HCT116 (cell line): ENCODE measurements at regions not wholly inside any gene's neighbourhood (a gene's known extent, or its start where the extent isn't known, plus 50 kb on each side); places are given as distances from the start of the nearest gene placed in this dataset.

Source experiments
- ATAC-seq: fragments of 200-7000 bp; cut with Tn5 transposase; 2 replicates; pipeline ENCODE4 v1.9.1; 2020; ENCODE audit warnings: mild to moderate bottlenecking, moderate library complexity
- BruUV-seq: library from RNA; stranded (reverse); fragments of 400-500 nt; replicated peaks from 2 replicates; lab custom pipeline; 2021; lab: Mats Ljungman, UMichigan
- CTCF ChIA-PET: fragments of 300-600 bp; sonication (Branson Sonifier 250); formaldehyde crosslinking; loops from one replicate; lab custom pipeline; 2021; ENCODE audit warnings: antibody characterized with exemption; lab: Charles Lee
- POLR2A ChIA-PET: fragments of 300-600, 350-600 bp; sonication (Branson Sonifier 250); formaldehyde crosslinking; loops from one replicate; lab custom pipeline; 2021; ENCODE audit warnings: antibody characterized with exemption; lab: Charles Lee
- RAD21 ChIA-PET, 2 experiments: fragments of 300-600 bp; sonication (Branson Sonifier 250); formaldehyde crosslinking; loops; one replicate each; lab custom pipeline; 2023; ENCODE audit warnings: low total read pairs in 2 of 2; ENCODE audit not compliant: uncharacterized antibody in 2 of 2, unreplicated experiment in 2 of 2, low non-redundant PET in 1 of 2; lab: Charles Lee
- DNase-seq: peaks from one replicate; pipeline ENCODE4 v3.0.0-alpha.2; 2010; ENCODE audit warnings: low read depth, low spot score
- H2AFZ ChIP-seq: fragments of 200-600 bp; shearing (Covaris generic), sonication (generic); 2 replicates; pipeline ENCODE4 v1.6.1; 2017; ENCODE audit warnings: low read depth, mixed run types, mixed read lengths, antibody characterized with exemption, low read length; ENCODE audit not compliant: poor library complexity, severe bottlenecking
- H3K27ac ChIP-seq: 2 replicates; pipeline ENCODE4 v1.5.1; 2012; ENCODE audit warnings: low read depth, low read length
- H3K27me3 ChIP-seq: fragments of 200-600 bp; sonication (generic); 2 replicates; pipeline ENCODE4 v1.6.1; 2016; ENCODE audit warnings: mixed run types, low read length, mixed read lengths; ENCODE audit not compliant: insufficient read depth
- H3K36me3 ChIP-seq, 2 experiments: fragments of 200-500 bp in 1 of 2; fragments of 200-600 bp in 1 of 2; sonication (Bioruptor generic) in 1 of 2; sonication (generic) in 1 of 2; 2 replicates each; pipeline versions ENCODE4 v1.5.1 to v1.6.1; 2014 to 2016; ENCODE audit warnings: low read length in 2 of 2, inconsistent platforms in 1 of 2, mixed read lengths in 1 of 2, mixed run types in 1 of 2; ENCODE audit not compliant: insufficient read depth in 2 of 2, control insufficient read depth in 1 of 2
- H3K4me1 ChIP-seq, 2 experiments: fragments of 200-600 bp in 1 of 2; sonication (generic) in 1 of 2; 2 replicates each; pipeline versions ENCODE4 v1.5.1 to v1.6.1; 2012 to 2017; ENCODE audit warnings: low read length in 2 of 2, inconsistent platforms in 1 of 2, mild to moderate bottlenecking in 1 of 2, mixed read lengths in 1 of 2, mixed run types in 1 of 2, moderate library complexity in 1 of 2; ENCODE audit not compliant: insufficient read depth in 2 of 2, control insufficient read depth in 1 of 2
- H3K4me2 ChIP-seq: fragments of 200-600 bp; sonication (generic); 2 replicates; pipeline ENCODE4 v1.6.1; 2017; ENCODE audit warnings: mixed run types, low read length, mixed read lengths
- H3K4me3 ChIP-seq, 2 experiments: fragments of 200-600 bp in 1 of 2; sonication (generic) in 1 of 2; replicated peaks in 1 of 2; 2 replicates each; pipeline ENCODE4 v1.5.1; 2011 to 2016; ENCODE audit warnings: low read length in 2 of 2, control low read depth in 1 of 2, low read depth in 1 of 2, mild to moderate bottlenecking in 1 of 2, mixed read lengths in 1 of 2, mixed run types in 1 of 2
- H3K79me2 ChIP-seq: fragments of 200-600 bp; sonication (generic); 2 replicates; pipeline ENCODE4 v1.6.1; 2017; ENCODE audit warnings: mild to moderate bottlenecking, mixed run types, low read length, moderate library complexity, mixed read lengths; ENCODE audit not compliant: insufficient read depth
- H3K9ac ChIP-seq: fragments of 200-600 bp; sonication (generic); 2 replicates; pipeline ENCODE4 v1.6.1; 2016; ENCODE audit warnings: low read length, mixed read lengths
- H3K9me2 ChIP-seq: fragments of 200-600 bp; sonication (generic), shearing (Covaris generic); 2 replicates; pipeline ENCODE4 v1.6.1; 2017; ENCODE audit warnings: mixed run types, mild to moderate bottlenecking, moderate library complexity; ENCODE audit not compliant: insufficient read depth
- H3K9me3 ChIP-seq, 2 experiments: fragments of 200-500 bp in 1 of 2; fragments of 200-600 bp in 1 of 2; sonication (Bioruptor generic) in 1 of 2; sonication (generic) in 1 of 2; 2 replicates each; pipeline ENCODE4 v1.6.1; 2014 to 2017; ENCODE audit warnings: low read length in 2 of 2, mixed read lengths in 2 of 2, inconsistent platforms in 1 of 2, low read depth in 1 of 2, mild to moderate bottlenecking in 1 of 2, mixed run types in 1 of 2, moderate library complexity in 1 of 2; ENCODE audit not compliant: control insufficient read depth in 1 of 2, insufficient read depth in 1 of 2
- H4K20me1 ChIP-seq: fragments of 200-600 bp; sonication (generic), shearing (Covaris generic); 2 replicates; pipeline ENCODE4 v1.6.1; 2017; ENCODE audit warnings: mixed run types, mild to moderate bottlenecking, moderate library complexity; ENCODE audit not compliant: insufficient read depth
- CEBPB ChIP-seq: IDR thresholded peaks from 2 replicates; pipeline ENCODE4 v1.6.1; 2012; ENCODE audit warnings: low read depth
- ELF1 ChIP-seq: IDR thresholded peaks from 2 replicates; pipeline ENCODE4 v1.6.1; 2012; ENCODE audit warnings: low read depth, borderline replicate concordance
- EZH2 ChIP-seq: fragments of 200-600 bp; sonication (generic); IDR thresholded peaks from 2 replicates; pipeline ENCODE4 v1.6.1; 2017; ENCODE audit warnings: antibody characterized with exemption, mixed run types
- FOSL1 ChIP-seq: IDR thresholded peaks from 2 replicates; pipeline ENCODE4 v1.6.1; 2012; ENCODE audit warnings: low read depth
- POLR2AphosphoS5 ChIP-seq: IDR thresholded peaks from 2 replicates; pipeline ENCODE4 v1.6.1; 2011; ENCODE audit warnings: mild to moderate bottlenecking, low read depth, low read length, moderate library complexity
- REST ChIP-seq: IDR thresholded peaks from 2 replicates; pipeline ENCODE4 v1.6.1; 2012; ENCODE audit warnings: low read depth
- SRF ChIP-seq: IDR thresholded peaks from 2 replicates; pipeline ENCODE4 v1.6.1; 2012; ENCODE audit warnings: low read depth
- TCF7L2 ChIP-seq: IDR thresholded peaks from 2 replicates; pipeline ENCODE4 v1.7.0; 2011; ENCODE audit warnings: borderline replicate concordance, inconsistent platforms; ENCODE audit not compliant: insufficient read depth, insufficient read length; ENCODE audit errors: extremely low read depth
- ZNF274 ChIP-seq: fragments of 200-500 bp; sonication (Bioruptor generic); IDR thresholded peaks from 2 replicates; pipeline ENCODE4 v1.6.1; 2014; ENCODE audit warnings: mild to moderate bottlenecking, low read depth, low read length, inconsistent platforms
- intact Hi-C: fragments of 100-400 bp; cut with micrococcal nuclease; formaldehyde crosslinking; loops from 2 replicates; pipeline ENCODE4 v1.10.0; 2022

GRCh38 chr9:7606591-7606990 lies 193.0 kb downstream of the DMAC1 start:
- BruUV-seq = no TSS peak
- POLR2A ChIA-PET = no interaction called here
- H3K9ac ChIP-seq = no peak overlapping the region

More at GRCh38 chr9:7606591-7606990, 193.0 kb downstream of the DMAC1 start:
- H3K36me3 ChIP-seq = no peaks in the 10 kb centered on the region
- intact Hi-C loops = no loop called here
- no peaks in the 10 kb centered on the region for H4K20me1 ChIP-seq
- no peaks in the 10 kb centered on the region for H3K27me3 ChIP-seq
- no peak overlapping the region for H3K4me2 ChIP-seq
- no peak overlapping the region for H3K4me3 ChIP-seq
- no peaks in the 10 kb centered on the region for H3K79me2 ChIP-seq
- no peaks in the 10 kb centered on the region for H3K4me1 ChIP-seq
- RAD21 ChIA-PET = no interaction called here
- no peaks in the 10 kb centered on the region for H3K9me3 ChIP-seq
- H3K9me2 ChIP-seq = no peaks in the 10 kb centered on the region
- H3K27ac ChIP-seq = no peak overlapping the region
- no peak overlapping the region for H2AFZ ChIP-seq
- TF ChIP-seq FOSL1 (no peak), REST (no peak), CEBPB (no peak), ELF1 (no peak), TCF7L2 (no peak), SRF (no peak), ZNF274 (no peak), EZH2 (no peak), POLR2AphosphoS5 (no peak)
- DNase-seq (no peak), ATAC-seq (no peak)
- CTCF ChIA-PET = no interaction called here
